ENCODE measurements at regions not wholly inside any gene's neighbourhood (a gene's known extent, or its start where the extent isn't known, plus 50 kb on each side); places are given as distances from the start of the nearest gene placed in this dataset.

DNA sequence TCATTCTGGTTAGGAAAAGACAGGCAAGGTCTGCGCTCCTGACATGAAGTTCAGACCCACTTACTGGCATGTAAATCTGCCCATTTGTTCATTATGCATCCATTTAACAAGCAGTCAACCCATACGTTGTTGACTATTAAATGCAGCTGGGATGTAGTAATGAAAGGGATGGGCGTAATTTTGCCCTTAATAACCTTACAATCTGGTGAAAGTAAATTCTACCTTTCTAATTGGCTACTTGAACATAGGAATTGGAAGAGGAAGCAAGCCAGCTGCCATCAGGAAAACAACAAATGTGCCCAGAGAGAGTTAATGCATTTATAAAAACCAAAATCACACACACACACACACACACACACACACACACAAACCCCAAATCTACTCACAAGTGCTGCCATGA, 170.2 kb upstream of the PITRM1 start:
- H3K4me1 ChIP-seq: peaks cover 0 to 6% (median 0%) of the 10 kb centered on the region in 9 donors
- no peaks in the 10 kb centered on the region for H3K9me3 ChIP-seq
- ATAC-seq: no peak
- no peak for TF ChIP-seq CTCF (IDR thresholded peaks at IDR 0.05)
- DNase-seq: no peak
- H3K36me3 ChIP-seq: no peaks in the 10 kb centered on the region
- 89 to 92% methylated on average over 3 of the region's 3 CpGs for WGBS, 2 donors
- H3K27ac ChIP-seq: no peak overlapping the region
- H3K27me3 ChIP-seq: peaks cover 0 to 3% (median 0%) of the 10 kb centered on the region in 7 donors
- H3K4me3 ChIP-seq: no peak overlapping the region
- intact Hi-C loops (cut with DNase I): no loop called here

DNA sequence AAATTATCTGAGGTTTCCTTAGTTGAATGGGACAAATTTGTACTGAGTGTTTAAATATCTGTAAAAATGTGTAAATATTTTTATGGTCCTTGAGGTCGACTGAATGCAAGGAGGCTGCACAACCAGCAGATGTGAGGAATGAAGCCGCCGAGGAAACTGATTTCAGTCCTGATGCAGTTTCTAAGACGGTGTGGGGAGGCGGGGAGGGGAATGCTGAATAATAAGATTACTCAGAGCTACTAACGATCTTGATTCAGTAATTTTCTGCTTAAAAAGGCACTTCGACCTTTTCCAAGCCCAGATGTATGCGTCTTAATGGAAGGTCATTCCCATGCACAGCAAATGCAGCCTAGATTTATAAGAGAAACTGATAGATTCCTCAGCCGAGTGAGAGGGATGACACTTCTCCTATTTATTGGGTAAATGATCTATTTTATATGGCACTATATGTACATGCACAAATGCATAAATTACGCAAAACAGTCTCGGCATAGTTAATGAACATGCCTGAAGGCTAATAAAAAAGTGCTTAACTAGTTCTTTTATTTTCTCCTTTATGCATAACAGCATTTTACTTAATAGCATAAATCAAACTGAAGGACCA, 167.6 kb upstream of the PITRM1 start:
- Histone ChIP-seq H3K27ac (no peak overlapping the region), H3K36me3 (no peaks in the 10 kb centered on the region), H3K4me1 (peaks cover 0 to 6% (median 0%) of the 10 kb centered on the region in 9 donors), H3K4me3 (no peak overlapping the region), H3K9me3 (no peaks in the 10 kb centered on the region), H3K27me3 (no peaks in the 10 kb centered on the region)
- DNase-seq (no peak), ATAC-seq (no peak)
- TF ChIP-seq CTCF (IDR thresholded peaks at IDR 0.05): no peak
- 88 to 90% methylated on average over 11 of the region's 11 CpGs for WGBS, 2 donors
- intact Hi-C loops (cut with DNase I): no loop called here

- no peaks in the 10 kb centered on the region for H3K9me3 ChIP-seq
- 66 to 67% methylated on average over 9 of the region's 9 CpGs for WGBS, 2 donors
- TF ChIP-seq CTCF (IDR thresholded peaks at IDR 0.05): no peak
- no peak overlapping the region for H3K4me3 ChIP-seq
- DNase-seq (no peak), ATAC-seq (no peak)
- no peak overlapping the region for H3K27ac ChIP-seq
- H3K27me3 ChIP-seq: no peaks in the 10 kb centered on the region
- peaks cover 0 to 6% (median 0%) of the 10 kb centered on the region in 9 donors for H3K4me1 ChIP-seq
- intact Hi-C loops (cut with DNase I): no loop called here
- no peaks in the 10 kb centered on the region for H3K36me3 ChIP-seq
Measured at GRCh38 chr10:3339531-3339950, 167.0 kb upstream of the PITRM1 start.

DNA sequence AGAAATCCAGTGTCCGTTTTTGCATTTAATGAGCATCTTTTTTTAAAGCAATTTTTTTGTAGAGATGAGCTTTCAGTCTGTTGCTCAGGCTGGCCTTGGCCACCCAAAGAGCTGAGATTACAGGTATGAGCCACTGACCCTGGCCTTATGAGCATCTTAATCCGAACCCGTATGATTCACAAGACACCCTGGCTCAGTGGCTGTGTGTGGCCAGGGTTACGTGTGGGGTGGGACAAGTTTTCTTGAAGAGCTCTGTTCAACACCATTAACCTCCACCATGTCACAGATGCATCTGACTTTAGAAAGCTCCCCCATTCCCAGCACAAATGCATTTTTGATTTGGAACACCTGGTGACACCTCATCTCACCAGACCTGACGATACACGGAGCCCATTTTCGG, 166.5 kb upstream of the PITRM1 start:
- Histone ChIP-seq H3K27ac (no peak overlapping the region), H3K36me3 (no peaks in the 10 kb centered on the region), H3K9me3 (no peaks in the 10 kb centered on the region), H3K4me1 (peaks cover 0 to 6% (median 0%) of the 10 kb centered on the region in 9 donors), H3K4me3 (no peak overlapping the region), H3K27me3 (no peaks in the 10 kb centered on the region)
- no peak for TF ChIP-seq CTCF (IDR thresholded peaks at IDR 0.05)
- ATAC-seq (no peak), DNase-seq (no peak)
- intact Hi-C loops (cut with DNase I): no loop called here
- 77 to 83% methylated on average over 7 of the region's 7 CpGs for WGBS, 2 donors
